ENCODE measurements at regions not wholly inside any gene's neighbourhood (a gene's known extent, or its start where the extent isn't known, plus 50 kb on each side); places are given as distances from the start of the nearest gene placed in this dataset.

- Histone ChIP-seq H3K4me1 (no peaks in the 10 kb centered on the region), H3K27ac (no peak overlapping the region), H3K9me3 (no peaks in the 10 kb centered on the region), H3K4me3 (no peak overlapping the region), H3K36me3 (no peaks in the 10 kb centered on the region), H3K27me3 (no peaks in the 10 kb centered on the region)
- no peak for DNase-seq (ENCODE audit: low spot score)
- no peak for TF ChIP-seq CTCF (IDR thresholded peaks at IDR 0.05)
Observed at GRCh38 chr5:167488371-167488770, 803.1 kb upstream of the WWC1 start.

- Histone ChIP-seq H3K4me1 (no peaks in the 10 kb centered on the region), H3K27me3 (no peaks in the 10 kb centered on the region), H3K36me3 (no peaks in the 10 kb centered on the region), H3K9me3 (no peaks in the 10 kb centered on the region), H3K27ac (no peak overlapping the region), H3K4me3 (no peak overlapping the region)
- TF ChIP-seq CTCF (IDR thresholded peaks at IDR 0.05) = no peak
- DNase-seq (ENCODE audit: low spot score) = no peak
Observed at GRCh38 chr5:167489202-167489601, 802.2 kb upstream of the WWC1 start.

- H3K27me3 ChIP-seq = no peaks in the 10 kb centered on the region
- no peak for DNase-seq (ENCODE audit: low spot score)
- H3K36me3 ChIP-seq = no peaks in the 10 kb centered on the region
- no peaks in the 10 kb centered on the region for H3K9me3 ChIP-seq
- H3K27ac ChIP-seq = no peak overlapping the region
- H3K4me1 ChIP-seq = no peaks in the 10 kb centered on the region
- H3K4me3 ChIP-seq = no peak overlapping the region
- TF ChIP-seq CTCF (IDR thresholded peaks at IDR 0.05) = no peak
Observed at GRCh38 chr5:167503926-167504720, 787.3 kb upstream of the WWC1 start.

GRCh38 chr5:167507463-167508233 lies 783.8 kb upstream of the WWC1 start:
- Histone ChIP-seq H3K36me3 (no peaks in the 10 kb centered on the region), H3K27me3 (no peaks in the 10 kb centered on the region), H3K4me3 (no peak overlapping the region), H3K27ac (no peak overlapping the region), H3K9me3 (no peaks in the 10 kb centered on the region), H3K4me1 (no peaks in the 10 kb centered on the region)
- no peak for TF ChIP-seq CTCF (IDR thresholded peaks at IDR 0.05)
- no peak for DNase-seq (ENCODE audit: low spot score)

- no peak for TF ChIP-seq CTCF (IDR thresholded peaks at IDR 0.05)
- Histone ChIP-seq H3K4me3 (no peak overlapping the region), H3K27me3 (no peaks in the 10 kb centered on the region), H3K36me3 (no peaks in the 10 kb centered on the region), H3K9me3 (no peaks in the 10 kb centered on the region), H3K27ac (no peak overlapping the region), H3K4me1 (no peaks in the 10 kb centered on the region)
- no peak for DNase-seq (ENCODE audit: low spot score)
Observed at GRCh38 chr5:167509076-167509475, 782.4 kb upstream of the WWC1 start.
